GM18499 (cell line): ENCODE measurements at regions not wholly inside any gene's neighbourhood (a gene's known extent, or its start where the extent isn't known, plus 50 kb on each side); places are given as distances from the start of the nearest gene placed in this dataset.
"Not testable (repeated sequence)": the region's sequence is repeated elsewhere in the genome, so short reads cannot be mapped to it uniquely, and the experiment has no call there.

Experiments
- ATAC-seq: cut with Tn5 transposase; IDR thresholded peaks from one replicate; pipeline ENCODE4 v1.9.1; 2021; ENCODE audit warnings: moderate number of reproducible peaks; ENCODE audit not compliant: insufficient read depth, unreplicated experiment

- no peak for ATAC-seq
Observed at GRCh38 chr6:135699705-135700104, 151.8 kb upstream of the PDE7B start.

DNA sequence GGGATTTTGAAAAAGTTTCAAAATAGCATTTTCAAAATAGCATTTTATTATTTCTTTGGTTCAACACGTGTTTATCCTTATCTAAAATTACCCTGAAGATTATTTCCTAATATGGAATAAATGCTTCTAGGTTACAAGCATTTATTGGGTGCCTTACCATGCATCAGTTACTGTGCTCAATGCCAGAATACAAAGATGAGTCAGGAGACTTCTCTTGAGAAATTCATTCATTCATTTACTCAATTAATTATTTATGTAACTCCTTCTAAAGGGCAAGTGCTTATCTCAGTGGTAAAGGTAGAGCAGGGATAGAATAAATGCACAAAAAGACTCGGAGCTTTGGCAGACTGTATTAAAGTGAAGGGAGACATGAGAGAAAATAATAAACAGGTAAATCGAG lies 150.1 kb upstream of the PDE7B start:
- no peak for ATAC-seq

GRCh38 chr6:135703007-135703406 lies 148.5 kb upstream of the PDE7B start:
- no peak for ATAC-seq

GRCh38 chr6:135703621-135704020 lies 147.9 kb upstream of the PDE7B start:
- peak; percentile 83 for ATAC-seq

DNA sequence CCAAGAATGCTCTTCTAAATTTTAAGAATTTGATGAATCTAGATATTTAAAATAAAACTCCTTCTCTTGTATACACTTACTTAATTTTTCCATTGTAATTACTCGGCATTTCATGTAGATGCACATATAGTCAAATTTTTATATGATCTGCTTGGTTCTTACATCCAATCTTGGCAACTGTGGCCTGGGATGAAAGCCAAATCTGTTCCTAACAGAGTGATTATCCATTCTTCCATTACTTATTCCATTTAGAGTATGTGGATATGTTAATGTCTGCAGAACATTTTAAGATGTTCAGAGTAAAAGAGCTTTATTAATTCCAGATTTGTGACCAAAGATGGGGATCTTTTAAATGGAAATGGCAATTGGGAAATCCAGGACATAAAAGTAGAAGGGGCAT lies 144.1 kb upstream of the PDE7B start:
- ATAC-seq: no peak

GRCh38 chr6:135710042-135710441 lies 141.5 kb upstream of the PDE7B start:
- ATAC-seq: no peak

DNA sequence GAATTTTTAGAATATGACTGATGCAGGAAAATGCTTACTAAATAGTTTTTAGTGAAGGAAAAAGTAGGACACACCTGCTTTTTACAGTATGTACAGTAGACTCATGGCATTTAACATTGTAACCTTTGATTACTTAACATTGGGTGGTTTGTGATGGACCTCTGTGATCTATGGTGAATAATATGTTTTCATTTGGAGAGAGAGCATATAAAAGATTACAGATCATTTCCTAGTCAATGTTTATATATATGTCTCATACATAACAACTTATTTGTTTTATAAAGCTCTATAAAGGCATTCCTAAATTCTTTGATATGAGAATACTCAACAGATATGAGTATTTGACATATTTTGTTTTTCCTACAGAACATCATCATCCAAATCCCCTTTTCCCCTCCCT lies 129.3 kb upstream of the PDE7B start:
- no peak for ATAC-seq

- ATAC-seq: no peak
Observed at GRCh38 chr6:135722679-135723078, 128.8 kb upstream of the PDE7B start.

DNA sequence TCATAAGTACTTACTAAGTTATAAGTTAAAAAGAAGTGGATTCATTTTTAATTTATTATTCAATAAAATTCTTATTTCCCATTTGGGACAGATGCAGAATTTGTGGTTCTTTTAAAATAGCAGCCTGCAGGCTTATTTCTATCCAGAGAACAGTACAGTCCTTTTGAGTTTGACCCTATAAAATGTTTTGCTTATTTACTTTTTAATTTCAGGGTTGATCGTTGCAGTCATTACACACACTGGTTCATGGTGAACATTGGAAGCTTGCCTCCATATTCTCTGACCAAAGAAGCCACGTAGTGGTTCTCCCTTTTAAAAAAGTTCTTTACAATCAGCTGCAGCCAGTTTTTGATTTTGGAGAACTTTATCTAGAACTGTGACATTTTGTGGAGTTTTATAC lies 122.9 kb upstream of the PDE7B start:
- no peak for ATAC-seq

DNA sequence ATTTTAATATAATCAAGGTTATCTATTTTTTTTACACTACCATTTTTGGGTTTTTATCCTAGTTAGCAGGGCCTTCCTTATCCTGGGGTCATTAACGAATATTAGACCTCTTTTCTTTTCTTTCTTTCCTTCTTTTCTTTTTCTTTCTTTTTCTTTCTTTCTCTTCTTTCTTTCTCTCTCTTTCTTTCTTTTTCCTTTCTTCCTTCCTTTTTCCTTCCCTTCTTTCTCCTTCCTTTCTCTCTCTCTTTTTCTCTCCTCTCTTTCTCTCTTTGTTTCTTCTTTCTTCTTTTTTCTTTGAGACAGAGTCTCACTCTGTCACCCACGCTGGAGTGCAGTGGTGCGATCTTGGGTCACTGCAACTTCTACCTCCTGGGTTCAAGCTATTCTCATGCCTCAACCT lies 120.4 kb upstream of the PDE7B start:
- ATAC-seq: no peak

- ATAC-seq: not testable (repeated sequence)
Observed at GRCh38 chr6:135736351-135736750, 115.2 kb upstream of the PDE7B start.

GRCh38 chr6:135738636-135739035 lies 112.9 kb upstream of the PDE7B start:
- ATAC-seq: no peak

DNA sequence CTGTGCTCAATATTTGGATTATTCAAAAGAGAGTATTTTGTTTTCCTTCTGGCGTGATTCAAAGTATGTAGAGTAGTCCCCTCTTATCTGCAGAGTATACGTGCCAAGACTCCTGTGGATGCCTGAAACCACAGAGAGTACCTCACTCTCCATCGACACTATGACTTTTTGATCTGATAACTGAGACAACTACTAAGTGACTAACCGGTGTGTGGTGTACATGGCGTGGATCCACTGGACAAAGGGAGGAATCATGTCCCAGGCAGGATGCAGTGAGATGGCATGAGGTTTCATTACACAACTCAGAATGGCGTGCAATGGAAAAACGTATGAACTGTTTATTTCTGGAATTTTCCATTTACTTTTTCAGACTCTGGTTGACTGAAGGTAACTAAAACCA lies 112.2 kb upstream of the PDE7B start:
- ATAC-seq: no peak

DNA sequence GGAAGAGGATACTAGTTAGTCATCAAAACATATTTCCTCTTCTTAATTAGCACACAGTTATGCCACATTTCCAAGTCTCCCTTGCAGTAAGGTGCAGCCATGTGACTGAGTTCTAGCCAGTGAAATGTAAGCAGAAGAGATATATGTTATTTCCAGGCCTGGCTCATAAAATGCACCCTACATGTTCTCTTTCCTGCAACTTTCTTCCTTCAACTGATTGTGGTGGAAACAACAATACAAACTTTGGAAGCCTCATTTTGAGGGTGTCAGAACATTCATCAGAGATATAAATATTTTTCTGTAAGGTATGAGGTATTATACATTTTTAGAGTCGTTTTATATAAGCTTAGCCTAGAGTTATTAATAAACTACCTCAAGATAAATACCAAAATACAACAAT lies 110.9 kb upstream of the PDE7B start:
- no peak for ATAC-seq

DNA sequence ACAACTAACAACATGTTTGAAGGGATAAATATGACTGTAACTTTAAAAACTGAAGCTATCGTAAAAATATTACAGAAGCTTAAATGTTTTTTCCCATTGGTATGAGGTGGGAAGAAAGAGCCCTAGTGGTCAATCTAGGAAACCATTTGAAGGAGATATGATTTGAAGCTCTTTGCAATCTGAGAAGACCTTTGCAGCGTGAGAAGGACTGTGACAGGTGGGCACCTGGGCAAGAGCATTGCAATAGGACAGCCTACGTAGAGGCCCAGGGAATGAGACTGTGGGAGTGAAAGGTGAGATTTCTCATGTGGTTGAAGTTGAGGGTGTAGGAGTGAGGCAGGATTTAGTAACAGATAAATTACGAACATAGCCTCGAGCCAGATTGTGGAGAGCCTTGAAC lies 108.0 kb upstream of the PDE7B start:
- ATAC-seq: no peak

GRCh38 chr6:135748189-135748588 lies 103.3 kb upstream of the PDE7B start:
- ATAC-seq: no peak

- no peak for ATAC-seq
Observed at GRCh38 chr6:135750081-135750480, 101.4 kb upstream of the PDE7B start.

DNA sequence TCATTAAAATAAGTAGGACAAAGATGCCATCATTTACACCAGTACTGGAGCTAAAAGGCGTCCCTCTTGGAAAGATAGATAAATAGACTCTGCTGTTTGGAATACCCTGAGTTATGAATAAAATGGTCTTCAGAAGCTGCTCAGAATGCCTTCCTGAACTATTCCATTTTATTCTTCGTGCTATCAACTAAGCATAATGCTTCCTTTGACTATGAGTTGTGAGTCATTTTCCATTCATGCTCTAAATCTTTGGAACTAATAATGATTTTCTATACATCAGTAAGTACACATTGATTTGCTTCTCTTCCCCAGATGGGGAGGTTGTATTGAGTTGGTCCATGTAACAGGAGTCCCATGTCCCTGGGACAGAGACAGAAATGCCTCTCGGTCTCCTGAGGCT lies 98.3 kb upstream of the PDE7B start:
- no peak for ATAC-seq

GRCh38 chr6:135759831-135760230 lies 91.7 kb upstream of the PDE7B start:
- no peak for ATAC-seq

GRCh38 chr6:135774006-135774405 lies 77.5 kb upstream of the PDE7B start:
- ATAC-seq: no peak

- ATAC-seq: no peak
Observed at GRCh38 chr6:135779213-135779612, 72.3 kb upstream of the PDE7B start.

DNA sequence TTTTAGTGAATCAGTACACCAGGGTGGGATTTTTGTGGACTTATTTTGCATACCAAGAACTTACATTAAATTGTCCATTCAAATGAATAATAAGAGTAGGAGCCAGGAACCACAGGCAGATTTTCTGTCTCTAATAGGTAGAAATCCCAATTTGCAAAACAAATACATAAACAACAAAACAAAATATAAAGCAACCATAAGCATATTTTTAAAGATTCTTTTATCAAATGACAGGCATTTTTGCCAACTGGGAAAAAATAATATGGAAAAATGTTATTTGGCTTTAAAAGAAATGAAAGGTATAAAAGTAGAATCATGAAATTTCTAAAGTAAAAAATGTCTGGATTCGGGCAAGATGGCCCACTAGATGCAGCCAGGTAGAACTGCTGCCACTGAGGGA lies 71.2 kb upstream of the PDE7B start:
- ATAC-seq: no peak

GRCh38 chr6:135782546-135782945 lies 69.0 kb upstream of the PDE7B start:
- ATAC-seq: no peak
